Psoas muscle (tissue), 7 donors: ENCODE measurements at regions not wholly inside any gene's neighbourhood (a gene's known extent, or its start where the extent isn't known, plus 50 kb on each side); places are given as distances from the start of the nearest gene placed in this dataset.

ENCODE experiments used
- ATAC-seq, 4 donors: fragments of 200-7000 bp; cut with Tn5 transposase; one replicate each; pipeline ENCODE4 v1.9.1; 2020; ENCODE audit warnings: moderate library complexity in 3 of 4, mild to moderate bottlenecking in 2 of 4
- DNase-seq, 2 donors: peaks; one replicate each; pipeline ENCODE4 v3.0.0-alpha.2; 2020
- H3K27ac ChIP-seq: fragments of 200-600 bp; one replicate; pipeline ENCODE4 v1.8.0; 2022
- H3K27me3 ChIP-seq, 3 donors: fragments of 200-600 bp in 1 of 3; one replicate each; pipeline versions ENCODE4 v1.6.1 to v1.8.0; 2013 to 2022; ENCODE audit warnings: low read length in 2 of 3, mild to moderate bottlenecking in 2 of 3, moderate library complexity in 1 of 3; ENCODE audit not compliant: insufficient read depth in 3 of 3
- H3K36me3 ChIP-seq, 2 donors: fragments of 200-600 bp in 1 of 2; one replicate each; pipeline versions ENCODE4 v1.6.1 to v1.8.0; 2013 to 2022; ENCODE audit warnings: low read depth in 1 of 2, mild to moderate bottlenecking in 1 of 2, moderate library complexity in 1 of 2; ENCODE audit not compliant: insufficient read depth in 1 of 2
- H3K4me1 ChIP-seq: fragments of 200-600 bp; one replicate; pipeline ENCODE4 v1.8.0; 2022
- H3K4me3 ChIP-seq: fragments of 200-600 bp; one replicate; pipeline ENCODE4 v1.8.0; 2022; ENCODE audit warnings: mild to moderate bottlenecking
- H3K9me3 ChIP-seq: fragments of 200-600 bp; one replicate; pipeline ENCODE4 v1.8.0; 2022
- CTCF ChIP-seq: fragments of 200-600 bp; IDR thresholded peaks from one replicate; pipeline ENCODE4 v1.8.0; 2022; ENCODE audit warnings: antibody characterized with exemption
- WGBS, 3 donors: extraction: QIAGEN DNeasy Blood & Tissue Kit; methylation state at CpG; one replicate each; pipeline versions ENCODE4 v1.1.6 to v1.1.7; 2013; 5-methylcytosine and 5-hydroxymethylcytosine counted together
- intact Hi-C, 2 donors: fragments of 100-400 bp; cut with DNase I; formaldehyde crosslinking; loops; one replicate each; pipeline versions ENCODE4 v1.11.0 to v1.14.2; 2022
- donor health status: healthy with polysubstance abuse.
- donor health status: DM: no; HTN: no; CAD: no; lungs with moderate emphysema.
- donor health status: Bipolar disorder and iron deficiency.
- donor health status: healthy.
- donor health status: DM: yes; HTN: yes; CAD: no.
- donor health status: DM: no; HTN: no; CAD: no.
- donor health status: DM: yes; HTN: yes; CAD: no.

- TF ChIP-seq CTCF: no peak
- H3K4me3 ChIP-seq: no peak overlapping the region
- no peaks in the 10 kb centered on the region for H3K4me1 ChIP-seq
- DNase-seq: no peak
- intact Hi-C loops: no loop called here
- no peak overlapping the region for H3K27ac ChIP-seq
- ATAC-seq: no peak
- no peaks in the 10 kb centered on the region for H3K36me3 ChIP-seq
- H3K27me3 ChIP-seq: no peaks in the 10 kb centered on the region
- no peaks in the 10 kb centered on the region for H3K9me3 ChIP-seq
- 79 to 82% (median 81%) methylated on average over 2 of the region's 2 CpGs for WGBS, 3 donors
Measured at GRCh38 chr15:61415617-61416120, 186.6 kb upstream of the RORA start.

- Histone ChIP-seq H3K36me3 (no peaks in the 10 kb centered on the region), H3K27ac (no peak overlapping the region), H3K9me3 (no peaks in the 10 kb centered on the region), H3K27me3 (no peaks in the 10 kb centered on the region), H3K4me1 (no peaks in the 10 kb centered on the region), H3K4me3 (no peak overlapping the region)
- intact Hi-C loops: no loop called here
- no peak for ATAC-seq
- 41 to 53% (median 42%) methylated on average over 3 of the region's 3 CpGs for WGBS, 3 donors
- DNase-seq: no peak
- TF ChIP-seq CTCF: no peak
Measured at GRCh38 chr15:61411902-61412510, 182.9 kb upstream of the RORA start.

GRCh38 chr15:61410662-61411061, 181.6 kb upstream of the RORA start:
- no peaks in the 10 kb centered on the region for H3K4me1 ChIP-seq
- no peaks in the 10 kb centered on the region for H3K27me3 ChIP-seq
- intact Hi-C loops: no loop called here
- no peak for ATAC-seq
- no peak overlapping the region for H3K27ac ChIP-seq
- TF ChIP-seq CTCF: no peak
- no peak for DNase-seq
- WGBS, 3 donors: 89 to 97% (median 93%) methylated on average over 2 of the region's 2 CpGs
- no peaks in the 10 kb centered on the region for H3K9me3 ChIP-seq
- no peak overlapping the region for H3K4me3 ChIP-seq
- H3K36me3 ChIP-seq: no peaks in the 10 kb centered on the region

- intact Hi-C loops: no loop called here
- no peak overlapping the region for H3K27ac ChIP-seq
- 75 to 90% (median 86%) methylated on average over 2 of the region's 2 CpGs for WGBS, 3 donors
Measured at GRCh38 chr15:61404567-61404966, 175.5 kb upstream of the RORA start.

More at GRCh38 chr15:61404567-61404966, 175.5 kb upstream of the RORA start:
- H3K4me3 ChIP-seq: no peak overlapping the region
- DNase-seq (no peak), ATAC-seq (no peak)
- H3K4me1 ChIP-seq: no peaks in the 10 kb centered on the region
- no peaks in the 10 kb centered on the region for H3K36me3 ChIP-seq
- H3K9me3 ChIP-seq: no peaks in the 10 kb centered on the region
- TF ChIP-seq CTCF: no peak
- H3K27me3 ChIP-seq: no peaks in the 10 kb centered on the region
